HUES48 (cell line): ENCODE measurements at regions not wholly inside any gene's neighbourhood (a gene's known extent, or its start where the extent isn't known, plus 50 kb on each side); places are given as distances from the start of the nearest gene placed in this dataset.

Experiments used
- H3K27ac ChIP-seq: one replicate; pipeline ENCODE4 v1.7.0; 2013; ENCODE audit warnings: low read depth, low read length, inconsistent platforms
- H3K27me3 ChIP-seq: 2 replicates; pipeline ENCODE4 v1.6.1; 2013; ENCODE audit warnings: mild to moderate bottlenecking, low read length; ENCODE audit not compliant: control insufficient read depth, insufficient read depth
- H3K36me3 ChIP-seq: 2 replicates; pipeline ENCODE4 v1.6.1; 2013; ENCODE audit warnings: low read length; ENCODE audit not compliant: control insufficient read depth, insufficient read depth
- H3K4me1 ChIP-seq: 2 replicates; pipeline ENCODE4 v1.6.1; 2013; ENCODE audit warnings: mild to moderate bottlenecking, low read length; ENCODE audit not compliant: control insufficient read depth, insufficient read depth
- H3K4me3 ChIP-seq: 2 replicates; pipeline ENCODE4 v1.5.1; 2013; ENCODE audit warnings: mild to moderate bottlenecking, low read depth, low read length
- H3K9ac ChIP-seq: 2 replicates; pipeline ENCODE4 v1.6.1; 2013; ENCODE audit warnings: mild to moderate bottlenecking, low read depth, low read length, moderate library complexity
- H3K9me3 ChIP-seq: 2 replicates; pipeline ENCODE4 v1.6.1; 2013; ENCODE audit warnings: low read length; ENCODE audit not compliant: control insufficient read depth, insufficient read depth

DNA sequence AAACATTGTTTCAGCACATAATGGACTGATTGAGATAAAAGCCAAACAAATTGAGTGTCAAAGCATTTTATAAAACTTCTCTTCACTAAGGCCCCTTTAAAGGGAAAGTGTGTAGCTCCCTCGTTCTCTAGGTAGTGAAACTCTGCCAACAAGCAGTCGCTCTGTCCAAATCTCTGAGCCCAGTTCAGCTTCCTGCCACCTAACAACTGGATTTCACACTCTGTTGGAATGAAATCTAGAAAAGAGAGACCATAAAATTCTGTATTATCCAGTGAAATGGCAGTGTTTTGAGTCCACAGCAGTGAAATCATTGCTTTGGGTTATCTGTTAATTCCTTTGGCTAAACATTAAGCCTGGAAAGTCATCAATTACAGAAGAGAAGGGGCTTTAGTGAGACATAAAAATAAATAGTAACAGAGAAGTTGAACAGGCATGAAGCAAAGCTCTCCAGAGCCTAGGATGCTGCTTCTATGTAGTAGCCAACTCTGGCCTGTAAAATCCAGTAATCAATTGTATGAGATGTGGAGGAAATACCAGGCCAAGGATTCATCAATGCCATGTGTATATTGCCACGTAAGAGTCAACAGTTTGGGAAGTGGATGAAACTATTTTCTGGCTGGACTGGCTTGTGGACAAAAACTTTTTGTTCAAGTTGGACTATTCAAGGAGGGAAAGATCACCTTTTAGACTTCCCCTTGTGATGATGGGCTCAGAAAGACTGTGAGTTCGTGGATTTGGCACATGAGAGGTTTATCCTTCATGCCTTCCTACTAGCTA is 122.5 kb downstream of the WIF1 start:
- H3K27ac ChIP-seq, result no peak overlapping the region
- peaks cover 20% of the 10 kb centered on the region for H3K4me1 ChIP-seq
- no peaks in the 10 kb centered on the region for H3K36me3 ChIP-seq
- no peak overlapping the region for H3K4me3 ChIP-seq
- H3K9ac ChIP-seq, result no peak overlapping the region
- H3K27me3 ChIP-seq, result peaks cover 20% of the 10 kb centered on the region
- peaks cover 4% of the 10 kb centered on the region for H3K9me3 ChIP-seq

- H3K9ac ChIP-seq, result no peak overlapping the region
- H3K36me3 ChIP-seq, result no peaks in the 10 kb centered on the region
- H3K4me1 ChIP-seq, result peaks cover 20% of the 10 kb centered on the region
- H3K4me3 ChIP-seq, result no peak overlapping the region
- H3K27ac ChIP-seq, result no peak overlapping the region
- H3K9me3 ChIP-seq, result peaks cover 4% of the 10 kb centered on the region
- peaks cover 20% of the 10 kb centered on the region for H3K27me3 ChIP-seq
Observed at GRCh38 chr12:64999148-64999425, 122.0 kb downstream of the WIF1 start.
